GM21825 (cell line): ENCODE measurements at regions not wholly inside any gene's neighbourhood (a gene's known extent, or its start where the extent isn't known, plus 50 kb on each side); places are given as distances from the start of the nearest gene placed in this dataset.
"Not testable (repeated sequence)": the region's sequence is repeated elsewhere in the genome, so short reads cannot be mapped to it uniquely, and the experiment has no call there.

Experiments
- ATAC-seq: cut with Tn5 transposase; IDR thresholded peaks from one replicate; pipeline ENCODE4 v1.9.1; 2021; ENCODE audit warnings: mild to moderate bottlenecking, moderate library complexity; ENCODE audit not compliant: unreplicated experiment

GRCh38 chr5:143898916-143899591, 87.1 kb downstream of the HMHB1 start:
- no peak for ATAC-seq

DNA sequence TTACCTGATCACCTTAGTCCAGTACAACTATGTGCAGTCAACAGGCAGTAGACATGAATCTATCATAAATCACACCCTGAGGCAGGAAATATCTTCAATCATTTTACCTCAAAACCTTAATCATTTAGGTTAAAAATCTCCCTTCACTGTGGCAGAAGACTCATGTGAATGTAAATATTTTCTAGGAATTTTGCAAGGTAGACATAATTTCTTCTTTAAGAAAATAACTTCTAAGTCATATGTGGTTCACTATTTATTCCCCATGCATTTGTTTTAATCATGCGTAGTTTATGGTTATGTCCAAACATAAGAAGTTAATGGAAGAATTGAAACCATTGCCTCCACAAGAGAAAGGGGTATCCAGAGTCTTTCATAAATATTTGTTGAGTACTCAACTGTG, 97.0 kb downstream of the HMHB1 start:
- ATAC-seq: no peak

GRCh38 chr5:143913008-143913752, 101.2 kb downstream of the HMHB1 start:
- no peak for ATAC-seq

DNA sequence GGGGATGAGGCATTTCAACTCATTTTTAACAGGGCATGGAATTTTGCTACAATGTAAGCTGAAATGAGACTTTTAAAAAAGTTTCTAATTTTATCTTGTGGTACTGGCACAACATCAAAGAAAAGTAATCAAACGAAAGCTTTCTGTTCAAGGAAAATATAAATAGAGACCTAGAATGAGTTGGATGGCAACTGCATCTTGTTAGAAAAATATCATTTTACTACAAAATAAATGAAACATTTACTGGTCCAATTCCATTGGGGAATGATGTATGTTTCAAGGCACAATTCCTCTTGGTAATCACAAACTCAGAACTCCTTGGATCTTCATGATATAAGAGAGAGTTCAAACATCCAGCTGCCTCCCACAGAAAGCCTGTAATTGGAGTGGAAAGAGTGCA, 102.8 kb downstream of the HMHB1 start:
- ATAC-seq: no peak

GRCh38 chr5:143916451-143916850, 104.5 kb downstream of the HMHB1 start:
- no peak for ATAC-seq

GRCh38 chr5:143918961-143919360, 107.0 kb downstream of the HMHB1 start:
- ATAC-seq: no peak

GRCh38 chr5:143920772-143921171, 108.8 kb downstream of the HMHB1 start:
- ATAC-seq: no peak

DNA sequence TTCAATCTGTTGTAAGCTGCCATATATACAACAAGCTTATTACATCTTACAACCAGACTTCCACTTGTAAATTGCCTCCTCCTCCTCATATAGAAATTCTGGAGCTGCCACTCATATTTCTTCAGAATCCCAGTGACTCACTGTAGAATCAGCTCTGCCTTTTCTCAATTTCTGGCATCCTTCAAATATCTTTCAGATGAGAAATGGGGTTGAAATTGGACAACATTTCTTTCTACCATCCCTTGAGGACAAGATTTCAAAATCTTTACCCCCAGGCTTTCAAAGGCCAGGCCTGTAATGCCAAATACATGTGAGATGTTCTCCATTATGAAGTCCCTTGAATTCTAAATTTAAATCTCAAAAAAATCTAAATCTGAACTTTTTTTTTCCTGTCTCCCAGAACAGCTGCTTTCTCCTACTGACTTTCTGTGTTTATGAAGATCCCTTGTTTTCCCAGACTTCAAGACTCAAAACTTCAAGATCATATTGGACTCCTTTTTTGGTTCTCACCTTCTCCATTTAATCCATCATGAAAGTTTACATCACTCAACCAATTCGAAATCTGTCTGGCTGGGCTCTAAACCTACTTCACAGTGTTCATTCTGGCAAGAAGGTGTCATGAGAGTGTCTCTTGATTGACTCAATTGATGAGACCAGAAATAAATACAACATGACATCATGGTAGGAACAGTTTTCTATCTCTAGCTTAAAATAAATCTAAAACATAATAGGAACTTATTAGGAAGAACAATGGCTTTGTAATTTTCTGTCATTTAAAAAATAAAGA, 109.8 kb downstream of the HMHB1 start:
- ATAC-seq: no peak

DNA sequence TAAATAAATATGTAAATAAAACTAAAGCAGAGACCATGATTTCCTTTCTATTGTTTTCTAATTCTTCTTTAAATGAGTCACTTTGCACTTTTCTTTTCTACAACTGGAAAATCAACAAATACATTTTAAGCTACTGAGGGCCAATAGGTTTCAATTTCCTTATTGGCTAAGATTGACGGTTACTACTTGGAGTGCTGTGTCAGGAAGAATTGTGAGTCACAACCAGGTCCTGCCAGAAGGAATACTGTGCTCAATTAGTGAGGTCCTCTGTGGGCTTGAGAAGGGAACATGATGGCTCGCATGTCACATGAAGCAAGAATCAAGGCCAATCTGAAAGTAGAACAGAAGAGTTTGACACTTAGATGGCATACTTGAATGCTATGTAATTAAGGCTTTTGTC, 110.8 kb downstream of the HMHB1 start:
- ATAC-seq: no peak

DNA sequence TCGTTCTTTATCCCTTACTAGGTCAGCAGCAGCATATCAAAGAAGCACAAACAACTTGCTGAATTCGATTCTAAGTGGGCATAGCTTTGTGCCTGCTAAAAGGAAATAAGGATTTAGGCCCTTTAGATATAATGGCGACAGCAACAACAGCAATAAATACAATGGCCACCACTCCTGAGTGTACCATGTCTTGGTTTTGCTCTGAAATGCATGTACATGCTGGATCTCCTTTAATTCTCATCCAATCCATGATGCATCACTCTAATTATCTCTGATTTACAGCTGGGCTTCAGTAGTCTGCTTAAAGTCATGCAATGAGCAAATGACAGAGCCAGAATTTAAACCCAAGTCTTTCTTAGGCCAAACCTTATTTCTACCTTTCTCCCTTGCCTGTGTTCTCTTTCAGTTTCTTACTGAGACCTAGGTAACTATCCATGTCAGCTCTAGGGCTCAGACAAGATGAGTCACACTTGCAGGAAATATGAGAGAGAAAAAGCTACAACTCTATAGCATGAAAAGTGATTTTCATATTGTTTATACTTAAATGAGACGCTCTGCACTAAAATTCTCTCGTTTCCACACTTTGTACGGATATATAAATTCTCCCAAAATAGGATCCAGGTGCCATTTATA, 111.8 kb downstream of the HMHB1 start:
- ATAC-seq: no peak

DNA sequence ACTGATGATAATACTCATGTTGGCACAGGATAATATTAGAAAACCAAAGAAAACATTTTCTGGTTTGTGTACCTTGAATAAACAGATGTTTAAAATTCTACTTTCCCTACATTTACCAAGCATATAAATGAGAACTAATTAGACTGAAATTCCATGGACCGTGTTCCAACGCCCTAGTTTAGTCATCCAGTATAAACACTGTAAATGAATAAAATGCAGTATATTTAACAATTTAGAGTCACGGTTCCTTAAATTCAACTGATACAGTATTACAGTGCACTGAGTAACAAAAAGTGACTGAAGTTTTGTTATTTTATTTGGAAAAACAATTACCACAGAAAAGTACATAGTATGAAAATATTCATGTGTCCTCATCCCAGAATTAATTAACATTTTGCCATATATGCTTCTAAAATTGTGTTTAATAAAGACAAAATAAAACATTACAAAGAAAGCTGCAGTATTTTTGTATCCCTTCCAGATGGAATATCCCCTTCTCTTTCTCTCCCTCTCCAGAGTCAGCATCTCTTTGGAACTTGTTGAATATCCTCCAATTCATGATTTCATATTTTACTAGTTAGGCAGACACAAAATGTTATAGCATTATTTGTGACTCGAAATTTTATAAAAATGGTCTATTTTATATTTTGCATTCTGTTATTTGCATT, 112.5 kb downstream of the HMHB1 start:
- no peak for ATAC-seq

- not testable (repeated sequence) for ATAC-seq
Measured at GRCh38 chr5:143924979-143925325, 113.0 kb downstream of the HMHB1 start.

- no peak for ATAC-seq
Measured at GRCh38 chr5:143929486-143929885, 117.5 kb downstream of the HMHB1 start.

GRCh38 chr5:143930561-143930960, 118.6 kb downstream of the HMHB1 start:
- ATAC-seq: no peak

DNA sequence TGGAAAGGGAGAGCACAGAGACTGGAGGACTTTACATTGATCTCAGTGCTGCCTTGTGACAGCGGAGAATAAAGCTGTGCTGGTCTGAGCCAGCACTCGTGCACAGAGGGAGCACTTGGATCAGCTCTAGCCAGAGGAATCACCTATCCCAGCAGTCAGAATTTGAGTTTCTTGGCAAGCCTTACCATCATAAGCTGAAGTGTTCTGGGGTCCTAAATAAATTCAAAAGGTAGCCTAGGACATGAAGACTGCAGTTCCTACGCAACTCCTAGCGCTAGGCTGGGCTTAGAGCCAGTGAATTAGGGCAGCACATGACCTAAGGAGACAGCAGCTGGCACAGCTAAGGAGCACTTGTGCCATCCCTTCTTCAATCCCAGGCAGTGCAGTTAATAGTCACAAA, 119.5 kb downstream of the HMHB1 start:
- no peak for ATAC-seq

GRCh38 chr5:143931986-143932385, 120.0 kb downstream of the HMHB1 start:
- ATAC-seq: no peak

GRCh38 chr5:143932584-143932983, 120.6 kb downstream of the HMHB1 start:
- no peak for ATAC-seq

DNA sequence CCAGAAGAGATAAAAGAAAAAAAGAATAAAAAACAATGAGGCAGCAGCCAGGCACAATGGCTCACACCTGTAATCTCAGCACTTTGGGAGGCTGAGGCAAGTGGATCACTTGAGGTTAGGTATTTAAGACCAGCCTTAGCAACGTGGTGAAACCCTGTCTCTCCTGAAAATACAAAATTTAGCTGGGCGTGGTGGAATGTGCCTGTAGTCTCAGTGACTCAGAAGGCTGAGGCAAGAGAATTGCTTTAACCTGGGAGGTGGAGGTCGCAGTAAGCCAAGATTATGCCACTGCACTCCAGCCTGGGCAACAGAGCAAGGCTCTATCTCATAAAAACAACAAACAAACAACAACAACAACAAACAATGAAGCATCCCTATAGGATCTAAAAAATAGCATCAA, 121.5 kb downstream of the HMHB1 start:
- ATAC-seq: no peak

GRCh38 chr5:143934821-143935220, 122.9 kb downstream of the HMHB1 start:
- ATAC-seq: no peak

DNA sequence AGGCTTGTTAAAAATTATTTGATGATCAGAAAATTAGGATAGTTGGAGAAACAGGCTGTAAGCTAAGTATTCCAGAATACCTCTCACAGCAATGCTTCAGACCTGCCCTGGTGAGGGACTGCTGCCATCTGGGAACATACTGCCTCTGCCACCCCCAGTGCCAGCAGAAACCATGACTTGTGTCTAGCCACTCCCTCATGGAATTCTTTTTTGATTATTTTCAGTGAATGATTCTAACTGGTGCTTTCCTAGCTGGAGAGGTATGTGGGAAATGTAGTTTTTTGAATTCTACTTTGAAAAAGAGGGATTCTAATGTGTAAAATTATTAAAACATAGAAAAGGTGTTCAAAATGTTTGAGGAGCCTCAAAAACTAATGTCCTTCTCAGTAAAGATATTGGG, 126.3 kb downstream of the HMHB1 start:
- ATAC-seq: no peak

DNA sequence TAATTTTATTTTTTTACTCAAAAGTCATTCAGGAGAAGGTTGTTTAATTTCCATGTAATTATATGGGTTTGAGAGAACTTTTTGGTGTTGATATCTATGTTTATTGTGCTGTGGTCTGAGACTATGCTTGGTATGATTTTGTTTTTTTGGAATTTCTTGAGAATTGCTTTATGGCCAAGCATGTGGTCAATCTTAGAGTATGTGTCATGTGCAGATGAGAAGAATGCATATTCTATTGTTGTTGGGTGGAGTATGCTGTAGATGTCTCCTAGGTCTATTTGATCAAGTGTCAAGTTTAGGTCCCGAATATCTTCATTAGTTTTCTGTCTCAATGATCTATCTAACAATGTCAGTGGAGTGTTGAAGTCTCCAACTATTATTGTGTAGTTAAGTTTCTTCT, 134.9 kb downstream of the HMHB1 start:
- no peak for ATAC-seq
